HEK293 (cell line): ENCODE measurements at regions not wholly inside any gene's neighbourhood (a gene's known extent, or its start where the extent isn't known, plus 50 kb on each side); places are given as distances from the start of the nearest gene placed in this dataset.

Experiments used
- CTCF ChIA-PET: fragments of 350-600 bp; formaldehyde crosslinking; extraction: SDS; loops from one replicate; lab custom pipeline; 2021; ENCODE audit warnings: antibody characterized with exemption; lab: Yijun Ruan, JAX
- POLR2A ChIA-PET: fragments of 300-600 bp; formaldehyde crosslinking; extraction: SDS; loops from one replicate; lab custom pipeline; 2020; ENCODE audit warnings: antibody characterized with exemption, inconsistent platforms; lab: Yijun Ruan, JAX
- H3K27ac ChIP-seq: fragments of 200-500 bp; sonication (Bioruptor generic); 2 replicates; pipeline ENCODE4 v1.5.1; 2014; ENCODE audit warnings: low read depth, low read length, control low read depth, inconsistent platforms; ENCODE audit errors: extremely low read depth
- H3K36me3 ChIP-seq, 2 experiments: fragments of 200-500 bp in 1 of 2; sonication (Bioruptor generic) in 1 of 2; 1 replicate in 1 of 2; 2 replicates in 1 of 2; pipeline ENCODE4 v1.5.1; 2014 to 2017; ENCODE audit warnings: inconsistent platforms in 2 of 2, low read length in 2 of 2; ENCODE audit not compliant: control insufficient read depth in 2 of 2, insufficient read depth in 1 of 2
- H3K4me1 ChIP-seq: fragments of 200-500 bp; sonication (Bioruptor generic); 2 replicates; pipeline ENCODE4 v1.5.1; 2014; ENCODE audit warnings: mild to moderate bottlenecking, low read length, inconsistent platforms; ENCODE audit not compliant: control insufficient read depth, insufficient read depth
- H3K4me3 ChIP-seq: 2 replicates; pipeline ENCODE4 v1.5.1; 2011; ENCODE audit warnings: low read depth, mild to moderate bottlenecking, control low read depth, low read length, moderate library complexity
- H3K9me3 ChIP-seq: fragments of 200-500 bp; sonication (Bioruptor generic); 2 replicates; pipeline ENCODE4 v1.5.1; 2014; ENCODE audit warnings: low read depth, low read length, inconsistent platforms; ENCODE audit not compliant: control insufficient read depth, insufficient read depth
- GLI4 ChIP-seq: fragments of 450-650 bp; formaldehyde crosslinking; IDR thresholded peaks from 2 replicates; pipeline ENCODE4 v1.5.1; 2016; ENCODE audit warnings: missing biosample characterization, missing genetic modification characterization
- KLF8 ChIP-seq: fragments of 450-650 bp; formaldehyde crosslinking; IDR thresholded peaks from 2 replicates; pipeline ENCODE4 v1.5.1; 2016; ENCODE audit warnings: missing biosample characterization, missing genetic modification characterization
- MZF1 ChIP-seq: fragments of 450-650 bp; formaldehyde crosslinking; IDR thresholded peaks from 2 replicates; pipeline ENCODE4 v1.5.1; 2017; ENCODE audit warnings: missing biosample characterization, missing genetic modification characterization, borderline replicate concordance
- OVOL3 ChIP-seq: fragments of 450-650 bp; formaldehyde crosslinking; IDR thresholded peaks from 2 replicates; pipeline ENCODE4 v1.5.1; 2016; ENCODE audit warnings: missing biosample characterization, missing genetic modification characterization
- RBAK ChIP-seq: fragments of 450-650 bp; formaldehyde crosslinking; IDR thresholded peaks from 2 replicates; pipeline ENCODE4 v1.5.1; 2016; ENCODE audit warnings: missing biosample characterization, missing genetic modification characterization
- TRIM28 ChIP-seq: IDR thresholded peaks from 2 replicates; pipeline ENCODE4 v1.6.1; 2011; ENCODE audit warnings: low read length, control low read depth, borderline replicate concordance
- WT1 ChIP-seq: fragments of 450-650 bp; formaldehyde crosslinking; IDR thresholded peaks from 2 replicates; pipeline ENCODE4 v1.5.1; 2016; ENCODE audit warnings: missing biosample characterization, missing genetic modification characterization
- ZBTB1 ChIP-seq: fragments of 450-650 bp; formaldehyde crosslinking; IDR thresholded peaks from 2 replicates; pipeline ENCODE4 v1.5.1; 2016; ENCODE audit warnings: missing biosample characterization, missing genetic modification characterization
- ZNF114 ChIP-seq: fragments of 450-650 bp; formaldehyde crosslinking; IDR thresholded peaks from 2 replicates; pipeline ENCODE4 v1.5.0; 2017; ENCODE audit warnings: missing biosample characterization, missing genetic modification characterization
- ZNF138 ChIP-seq: fragments of 450-650 bp; formaldehyde crosslinking; IDR thresholded peaks from 2 replicates; pipeline ENCODE4 v1.5.1; 2016; ENCODE audit warnings: missing biosample characterization, missing genetic modification characterization, borderline replicate concordance
- ZNF169 ChIP-seq: fragments of 450-650 bp; formaldehyde crosslinking; IDR thresholded peaks from 2 replicates; pipeline ENCODE4 v1.5.1; 2016; ENCODE audit warnings: missing biosample characterization, missing genetic modification characterization
- ZNF394 ChIP-seq: fragments of 450-650 bp; formaldehyde crosslinking; IDR thresholded peaks from 2 replicates; pipeline ENCODE4 v1.5.1; 2016; ENCODE audit warnings: missing biosample characterization, missing genetic modification characterization, mild to moderate bottlenecking, moderate library complexity, borderline replicate concordance
- ZNF473 ChIP-seq: fragments of 450-650 bp; formaldehyde crosslinking; IDR thresholded peaks from 2 replicates; pipeline ENCODE4 v1.5.1; 2017; ENCODE audit warnings: missing biosample characterization, missing genetic modification characterization
- ZNF48 ChIP-seq: fragments of 450-650 bp; formaldehyde crosslinking; IDR thresholded peaks from 2 replicates; pipeline ENCODE4 v1.5.1; 2016; ENCODE audit warnings: missing biosample characterization, missing genetic modification characterization
- ZNF571 ChIP-seq: fragments of 450-650 bp; formaldehyde crosslinking; IDR thresholded peaks from 2 replicates; pipeline ENCODE4 v1.5.0; 2017; ENCODE audit warnings: missing biosample characterization, missing genetic modification characterization
- ZNF623 ChIP-seq: fragments of 450-650 bp; formaldehyde crosslinking; IDR thresholded peaks from 2 replicates; pipeline ENCODE4 v1.5.1; 2016; ENCODE audit warnings: missing biosample characterization, missing genetic modification characterization
- TF ChIP-seq, protein P1 (sequence below): fragments of 450-650 bp; formaldehyde crosslinking; IDR thresholded peaks from 2 replicates; pipeline ENCODE4 v1.5.1; 2016; ENCODE audit warnings: missing biosample characterization, missing genetic modification characterization
- TF ChIP-seq, protein P2 (sequence below): fragments of 450-650 bp; formaldehyde crosslinking; IDR thresholded peaks from 2 replicates; pipeline ENCODE4 v1.5.1; 2017; ENCODE audit warnings: missing biosample characterization, mild to moderate bottlenecking, missing genetic modification characterization, moderate library complexity
- TF ChIP-seq, protein P3 (sequence below): fragments of 450-650 bp; formaldehyde crosslinking; optimal IDR thresholded peaks from 2 replicates; pipeline ENCODE3; 2016; ENCODE audit warnings: missing biosample characterization, mild to moderate bottlenecking, missing genetic modification characterization

DNA sequence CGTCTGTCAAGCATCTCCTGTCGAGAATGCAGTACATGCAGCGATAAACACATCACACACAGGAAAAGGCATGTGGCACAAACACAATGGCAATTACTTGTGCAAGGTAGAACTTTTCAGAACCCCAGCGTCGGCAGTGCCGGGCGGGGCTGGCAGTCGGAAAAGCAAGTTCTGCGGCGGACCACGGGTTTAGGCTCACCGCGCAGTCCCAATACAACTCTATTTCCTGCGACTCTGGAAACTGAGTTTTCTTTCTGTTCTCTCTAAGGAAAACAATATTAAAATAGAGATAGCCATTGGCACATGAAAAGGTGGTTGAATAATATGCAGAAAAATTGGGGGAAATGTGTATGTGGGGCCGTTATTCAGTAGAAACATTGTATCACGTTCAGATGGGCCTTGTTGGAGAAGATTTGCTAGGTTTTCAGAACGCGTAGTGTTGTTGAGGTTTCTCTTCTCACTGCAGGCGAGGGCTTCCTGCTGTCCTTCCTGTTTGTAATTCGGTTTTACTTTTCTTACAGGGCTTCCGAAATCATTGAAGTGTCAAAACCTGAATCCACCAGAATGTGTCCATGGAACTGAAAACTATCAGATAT is 369.5 kb downstream of the THBS2 start:
- Histone ChIP-seq H3K4me1 (no peaks in the 10 kb centered on the region), H3K4me3 (no peak overlapping the region), H3K27ac (no peak overlapping the region), H3K36me3 (no peaks in the 10 kb centered on the region), H3K9me3 (no peaks in the 10 kb centered on the region)
- POLR2A ChIA-PET = no interaction called here
- TF ChIP-seq ZNF571 (tag by site-specific recombination) (no peak), KLF8 (tag by site-specific recombination) (no peak), MZF1 (tag by site-specific recombination) (no peak), ZNF48 (no peak), ZNF473 (tag by site-specific recombination) (no peak), ZNF394 (tag by site-specific recombination) (no peak), GLI4 (tag by site-specific recombination) (no peak), ZNF138 (tag by site-specific recombination) (no peak), OVOL3 (tag by site-specific recombination) (no peak), RBAK (no peak), ZNF114 (tag by site-specific recombination) (no peak), ZNF169 (tag by site-specific recombination) (no peak)
- TF ChIP-seq, protein P1, sequence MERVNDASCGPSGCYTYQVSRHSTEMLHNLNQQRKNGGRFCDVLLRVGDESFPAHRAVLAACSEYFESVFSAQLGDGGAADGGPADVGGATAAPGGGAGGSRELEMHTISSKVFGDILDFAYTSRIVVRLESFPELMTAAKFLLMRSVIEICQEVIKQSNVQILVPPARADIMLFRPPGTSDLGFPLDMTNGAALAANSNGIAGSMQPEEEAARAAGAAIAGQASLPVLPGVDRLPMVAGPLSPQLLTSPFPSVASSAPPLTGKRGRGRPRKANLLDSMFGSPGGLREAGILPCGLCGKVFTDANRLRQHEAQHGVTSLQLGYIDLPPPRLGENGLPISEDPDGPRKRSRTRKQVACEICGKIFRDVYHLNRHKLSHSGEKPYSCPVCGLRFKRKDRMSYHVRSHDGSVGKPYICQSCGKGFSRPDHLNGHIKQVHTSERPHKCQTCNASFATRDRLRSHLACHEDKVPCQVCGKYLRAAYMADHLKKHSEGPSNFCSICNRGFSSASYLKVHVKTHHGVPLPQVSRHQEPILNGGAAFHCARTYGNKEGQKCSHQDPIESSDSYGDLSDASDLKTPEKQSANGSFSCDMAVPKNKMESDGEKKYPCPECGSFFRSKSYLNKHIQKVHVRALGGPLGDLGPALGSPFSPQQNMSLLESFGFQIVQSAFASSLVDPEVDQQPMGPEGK (tag by site-specific recombination) = no peak
- TF ChIP-seq, protein P2, sequence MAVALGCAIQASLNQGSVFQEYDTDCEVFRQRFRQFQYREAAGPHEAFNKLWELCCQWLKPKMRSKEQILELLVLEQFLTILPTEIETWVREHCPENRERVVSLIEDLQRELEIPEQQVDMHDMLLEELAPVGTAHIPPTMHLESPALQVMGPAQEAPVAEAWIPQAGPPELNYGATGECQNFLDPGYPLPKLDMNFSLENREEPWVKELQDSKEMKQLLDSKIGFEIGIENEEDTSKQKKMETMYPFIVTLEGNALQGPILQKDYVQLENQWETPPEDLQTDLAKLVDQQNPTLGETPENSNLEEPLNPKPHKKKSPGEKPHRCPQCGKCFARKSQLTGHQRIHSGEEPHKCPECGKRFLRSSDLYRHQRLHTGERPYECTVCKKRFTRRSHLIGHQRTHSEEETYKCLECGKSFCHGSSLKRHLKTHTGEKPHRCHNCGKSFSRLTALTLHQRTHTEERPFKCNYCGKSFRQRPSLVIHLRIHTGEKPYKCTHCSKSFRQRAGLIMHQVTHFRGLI (tag by site-specific recombination) = no peak
- TF ChIP-seq, protein P3, sequence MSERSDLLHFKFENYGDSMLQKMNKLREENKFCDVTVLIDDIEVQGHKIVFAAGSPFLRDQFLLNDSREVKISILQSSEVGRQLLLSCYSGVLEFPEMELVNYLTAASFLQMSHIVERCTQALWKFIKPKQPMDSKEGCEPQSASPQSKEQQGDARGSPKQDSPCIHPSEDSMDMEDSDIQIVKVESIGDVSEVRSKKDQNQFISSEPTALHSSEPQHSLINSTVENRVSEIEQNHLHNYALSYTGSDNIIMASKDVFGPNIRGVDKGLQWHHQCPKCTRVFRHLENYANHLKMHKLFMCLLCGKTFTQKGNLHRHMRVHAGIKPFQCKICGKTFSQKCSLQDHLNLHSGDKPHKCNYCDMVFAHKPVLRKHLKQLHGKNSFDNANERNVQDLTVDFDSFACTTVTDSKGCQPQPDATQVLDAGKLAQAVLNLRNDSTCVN = no peak
- CTCF ChIA-PET = interaction anchor here (1.1 to 5.0 kb wide), 3 partner anchors 8 to 514 kb away, joined by 3 to 45 read pairs (median 3); no protein-coding TSS in a partner anchor

DNA sequence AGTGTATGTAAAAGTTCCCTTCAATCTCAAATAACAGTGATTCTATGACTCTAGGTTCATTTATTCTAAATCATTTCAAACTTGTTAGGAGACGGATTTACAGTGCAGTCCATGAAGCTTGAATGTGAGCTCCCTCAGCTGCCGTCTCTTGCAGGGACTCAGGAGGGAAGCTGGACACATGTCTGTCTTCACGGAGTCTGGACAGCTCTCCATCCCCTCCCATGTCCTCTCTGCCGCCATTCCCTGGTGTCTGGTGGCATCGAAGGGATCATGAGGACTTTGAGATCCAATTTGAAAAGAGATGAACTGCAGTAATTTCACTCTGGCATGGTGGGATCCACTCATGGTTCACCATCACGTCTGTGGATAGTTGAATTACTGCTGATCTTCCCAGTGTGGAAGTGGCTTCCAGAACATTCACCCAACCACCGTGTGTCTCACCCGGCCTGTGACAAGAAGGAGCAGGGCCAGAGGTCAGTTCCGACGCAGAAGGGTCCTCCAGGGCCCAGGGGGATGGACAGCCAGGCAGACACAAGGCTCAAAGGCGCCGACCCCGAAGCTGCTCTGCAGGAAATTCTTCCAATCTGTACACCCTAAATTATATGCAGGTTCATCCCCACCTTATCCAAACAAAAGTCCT is 370.1 kb downstream of the THBS2 start:
- POLR2A ChIA-PET = no interaction called here
- H3K27ac ChIP-seq = no peak overlapping the region
- no peaks in the 10 kb centered on the region for H3K36me3 ChIP-seq
- no peaks in the 10 kb centered on the region for H3K9me3 ChIP-seq
- no peak overlapping the region for H3K4me3 ChIP-seq
- H3K4me1 ChIP-seq = no peaks in the 10 kb centered on the region
- TF ChIP-seq ZNF623 (tag by site-specific recombination) (no peak), TRIM28 (no peak), WT1 (tag by site-specific recombination) (no peak), ZBTB1 (tag by site-specific recombination) (no peak)
- CTCF ChIA-PET = interaction anchor here (1.1 to 5.0 kb wide), 3 partner anchors 9 to 513 kb away, joined by 3 to 45 read pairs (median 3); no protein-coding TSS in a partner anchor
